GM10248 (cell line): ENCODE measurements at regions not wholly inside any gene's neighbourhood (a gene's known extent, or its start where the extent isn't known, plus 50 kb on each side); places are given as distances from the start of the nearest gene placed in this dataset.

Experiments used
- CTCF ChIA-PET: fragments of 300-600 bp; sonication (Branson Sonifier 250); formaldehyde crosslinking; extraction: SDS; loops from one replicate; lab custom pipeline; 2021; ENCODE audit warnings: antibody characterized with exemption; lab: Yijun Ruan, JAX
- POLR2A ChIA-PET: fragments of 350-650 bp; sonication (Branson Sonifier 250); formaldehyde crosslinking; extraction: SDS; loops from one replicate; lab custom pipeline; 2020; ENCODE audit warnings: antibody characterized with exemption; lab: Yijun Ruan, JAX
- DNase-seq: peaks from one replicate; pipeline ENCODE4 v3.0.0; 2012; ENCODE audit errors: extremely low spot score
- TF ChIP-seq, protein P1 (sequence below): IDR thresholded peaks from 2 replicates; pipeline ENCODE4 v1.5.1; 2012; ENCODE audit warnings: mild to moderate bottlenecking, low read depth; ENCODE audit errors: extremely low read depth, missing control alignments, control extremely low read depth

GRCh38 chrX:40418146-40418812, 162.5 kb upstream of the ATP6AP2 start:
- DNase-seq: no peak
- ChIA-PET CTCF (interaction anchor here (1.4 kb wide), 1 partner anchor 11 kb away, joined by 3 read pairs; no protein-coding TSS in a partner anchor), POLR2A (no interaction called here)
- TF ChIP-seq, protein P1, sequence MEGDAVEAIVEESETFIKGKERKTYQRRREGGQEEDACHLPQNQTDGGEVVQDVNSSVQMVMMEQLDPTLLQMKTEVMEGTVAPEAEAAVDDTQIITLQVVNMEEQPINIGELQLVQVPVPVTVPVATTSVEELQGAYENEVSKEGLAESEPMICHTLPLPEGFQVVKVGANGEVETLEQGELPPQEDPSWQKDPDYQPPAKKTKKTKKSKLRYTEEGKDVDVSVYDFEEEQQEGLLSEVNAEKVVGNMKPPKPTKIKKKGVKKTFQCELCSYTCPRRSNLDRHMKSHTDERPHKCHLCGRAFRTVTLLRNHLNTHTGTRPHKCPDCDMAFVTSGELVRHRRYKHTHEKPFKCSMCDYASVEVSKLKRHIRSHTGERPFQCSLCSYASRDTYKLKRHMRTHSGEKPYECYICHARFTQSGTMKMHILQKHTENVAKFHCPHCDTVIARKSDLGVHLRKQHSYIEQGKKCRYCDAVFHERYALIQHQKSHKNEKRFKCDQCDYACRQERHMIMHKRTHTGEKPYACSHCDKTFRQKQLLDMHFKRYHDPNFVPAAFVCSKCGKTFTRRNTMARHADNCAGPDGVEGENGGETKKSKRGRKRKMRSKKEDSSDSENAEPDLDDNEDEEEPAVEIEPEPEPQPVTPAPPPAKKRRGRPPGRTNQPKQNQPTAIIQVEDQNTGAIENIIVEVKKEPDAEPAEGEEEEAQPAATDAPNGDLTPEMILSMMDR: no peak

DNA sequence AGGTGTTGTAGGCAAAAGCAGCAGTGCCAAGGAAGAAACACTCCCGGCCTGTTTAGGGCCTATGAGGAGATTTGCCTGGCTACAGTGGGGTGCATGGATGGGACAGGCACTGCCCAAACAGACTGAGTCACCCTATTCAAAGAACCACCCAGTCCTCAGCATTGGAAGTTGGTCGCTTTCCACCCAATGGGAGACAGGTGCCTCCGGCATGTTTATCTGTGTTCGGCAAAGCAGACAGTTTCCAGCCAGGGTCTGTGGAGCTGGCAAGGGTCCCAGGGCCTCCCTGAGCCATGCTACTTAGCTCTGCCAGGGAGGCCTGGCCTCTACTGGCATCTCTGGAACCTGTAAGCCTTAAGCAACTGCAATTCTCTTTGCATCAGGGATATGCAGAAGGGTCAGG, 165.1 kb upstream of the ATP6AP2 start:
- DNase-seq: no peak
- TF ChIP-seq, protein P1: no peak
- CTCF ChIA-PET: interaction anchor here (2.3 kb wide), 1 partner anchor 13 kb away, joined by 5 read pairs; no protein-coding TSS in a partner anchor
- POLR2A ChIA-PET: no interaction called here

GRCh38 chrX:40414335-40414734, 166.4 kb upstream of the ATP6AP2 start:
- POLR2A ChIA-PET: no interaction called here
- TF ChIP-seq, protein P1: no peak
- no peak for DNase-seq
- CTCF ChIA-PET: no interaction called here

GRCh38 chrX:40411340-40412111, 169.2 kb upstream of the ATP6AP2 start:
- ChIA-PET POLR2A (no interaction called here), CTCF (no interaction called here)
- DNase-seq: no peak
- TF ChIP-seq, protein P1: no peak

GRCh38 chrX:40410859-40411258, 169.9 kb upstream of the ATP6AP2 start:
- ChIA-PET CTCF (no interaction called here), POLR2A (no interaction called here)
- TF ChIP-seq, protein P1: no peak
- no peak for DNase-seq

DNA sequence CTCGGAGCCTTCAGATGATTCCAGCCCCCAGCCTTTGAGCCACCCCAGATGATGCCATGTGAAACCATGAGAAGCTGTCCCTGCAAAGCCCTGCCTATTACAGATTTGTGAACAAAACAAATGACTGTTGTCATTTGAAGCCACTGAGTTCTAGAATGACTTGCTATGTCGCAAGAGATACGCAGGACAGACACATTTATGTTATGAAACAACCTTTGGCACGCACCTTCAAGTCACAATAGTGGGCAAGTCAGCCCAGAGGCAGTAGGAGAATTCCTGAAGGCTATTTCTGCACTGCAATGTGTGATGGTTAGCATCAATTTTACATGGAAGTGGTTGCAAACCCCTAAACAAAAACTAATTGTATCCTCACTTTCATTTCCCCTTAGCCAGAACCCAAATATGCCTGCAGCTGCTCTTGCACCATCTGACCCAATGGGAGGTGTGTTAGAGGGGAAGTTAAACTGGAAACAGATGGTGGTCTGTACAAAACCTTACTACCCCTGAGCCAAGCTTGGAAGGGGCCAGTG, 174.4 kb upstream of the ATP6AP2 start:
- CTCF ChIA-PET: interaction anchor here (0.9 kb wide), 1 partner anchor 12 kb away, joined by 3 read pairs; no protein-coding TSS in a partner anchor
- no peak for DNase-seq
- POLR2A ChIA-PET: no interaction called here
- TF ChIP-seq, protein P1: no peak
